ENCODE measurements at regions not wholly inside any gene's neighbourhood (a gene's known extent, or its start where the extent isn't known, plus 50 kb on each side); places are given as distances from the start of the nearest gene placed in this dataset.

GRCh38 chr11:122195790-122196189 lies 79.8 kb upstream of the BLID start:
- TF ChIP-seq, protein P1, sequence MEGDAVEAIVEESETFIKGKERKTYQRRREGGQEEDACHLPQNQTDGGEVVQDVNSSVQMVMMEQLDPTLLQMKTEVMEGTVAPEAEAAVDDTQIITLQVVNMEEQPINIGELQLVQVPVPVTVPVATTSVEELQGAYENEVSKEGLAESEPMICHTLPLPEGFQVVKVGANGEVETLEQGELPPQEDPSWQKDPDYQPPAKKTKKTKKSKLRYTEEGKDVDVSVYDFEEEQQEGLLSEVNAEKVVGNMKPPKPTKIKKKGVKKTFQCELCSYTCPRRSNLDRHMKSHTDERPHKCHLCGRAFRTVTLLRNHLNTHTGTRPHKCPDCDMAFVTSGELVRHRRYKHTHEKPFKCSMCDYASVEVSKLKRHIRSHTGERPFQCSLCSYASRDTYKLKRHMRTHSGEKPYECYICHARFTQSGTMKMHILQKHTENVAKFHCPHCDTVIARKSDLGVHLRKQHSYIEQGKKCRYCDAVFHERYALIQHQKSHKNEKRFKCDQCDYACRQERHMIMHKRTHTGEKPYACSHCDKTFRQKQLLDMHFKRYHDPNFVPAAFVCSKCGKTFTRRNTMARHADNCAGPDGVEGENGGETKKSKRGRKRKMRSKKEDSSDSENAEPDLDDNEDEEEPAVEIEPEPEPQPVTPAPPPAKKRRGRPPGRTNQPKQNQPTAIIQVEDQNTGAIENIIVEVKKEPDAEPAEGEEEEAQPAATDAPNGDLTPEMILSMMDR (IDR thresholded peaks at IDR 0.05) = no peak
- TF ChIP-seq EZH2 (IDR thresholded peaks at IDR 0.05) (no peak), EZH2phosphoT487 (IDR thresholded peaks at IDR 0.05) (no peak)
